ENCODE measurements at regions not wholly inside any gene's neighbourhood (a gene's known extent, or its start where the extent isn't known, plus 50 kb on each side); places are given as distances from the start of the nearest gene placed in this dataset.

DNA sequence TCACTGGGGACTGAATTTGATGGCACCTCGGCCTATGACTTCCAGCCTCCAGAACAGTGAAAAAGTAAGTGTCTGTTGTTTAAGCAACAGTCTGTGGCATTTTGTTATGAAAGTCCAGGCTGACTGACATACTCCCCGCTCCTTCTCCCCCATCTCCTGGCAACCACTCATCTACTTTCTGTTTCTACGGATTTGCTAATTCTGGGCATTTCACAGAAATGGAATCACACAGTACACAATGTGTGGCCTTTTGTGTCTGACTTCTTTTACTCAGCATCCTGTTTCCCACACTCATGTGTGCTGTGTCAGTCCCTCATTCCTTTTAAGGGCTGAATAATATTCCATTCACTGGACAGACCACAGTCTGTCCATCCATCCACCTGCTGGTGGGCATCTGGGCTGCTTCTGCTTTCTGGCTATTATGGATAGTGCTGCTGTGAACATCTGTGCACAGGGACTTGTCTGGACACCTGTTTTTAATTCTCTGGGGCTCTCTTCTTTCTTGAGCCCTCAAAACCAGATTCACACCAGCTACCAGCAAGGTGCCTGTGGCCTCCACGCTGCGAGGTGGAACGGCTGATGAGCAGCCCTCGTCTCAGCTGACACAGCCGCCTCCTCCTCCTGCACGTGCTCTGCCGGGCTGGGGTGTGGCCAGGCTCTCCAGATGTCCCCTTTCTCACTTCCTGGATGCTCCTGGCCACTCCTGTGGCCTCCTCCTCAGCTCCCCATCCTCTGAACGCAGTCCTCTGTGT is 333.1 kb downstream of the CTTN start:
- Histone ChIP-seq H3K9me2 (replicated peaks; ENCODE audit: insufficient read depth, low read length) (no peaks in the 10 kb centered on the region), H4K20me1 (ENCODE audit: insufficient read depth, low read depth, low read length) (no peaks in the 10 kb centered on the region), H3K4me3 (ENCODE audit: low read length) (no peak overlapping the region), H3K36me3 (ENCODE audit: insufficient read depth, low read length) (no peaks in the 10 kb centered on the region), H3K27me3 (ENCODE audit: low read length) (no peaks in the 10 kb centered on the region), H3K9ac (ENCODE audit: low read length) (no peak overlapping the region), H3K4me1 (ENCODE audit: low read length) (no peaks in the 10 kb centered on the region), H3K79me2 (ENCODE audit: low read length) (no peaks in the 10 kb centered on the region), H3K9me3 (ENCODE audit: low read length) (no peaks in the 10 kb centered on the region), H2AFZ (ENCODE audit: low read length) (no peak overlapping the region), H3K4me2 (ENCODE audit: low read depth, low read length, poor library complexity, severe bottlenecking) (no peak overlapping the region), H3K27ac (ENCODE audit: low read length) (no peak overlapping the region)
- DNase-seq, result no peak

DNA sequence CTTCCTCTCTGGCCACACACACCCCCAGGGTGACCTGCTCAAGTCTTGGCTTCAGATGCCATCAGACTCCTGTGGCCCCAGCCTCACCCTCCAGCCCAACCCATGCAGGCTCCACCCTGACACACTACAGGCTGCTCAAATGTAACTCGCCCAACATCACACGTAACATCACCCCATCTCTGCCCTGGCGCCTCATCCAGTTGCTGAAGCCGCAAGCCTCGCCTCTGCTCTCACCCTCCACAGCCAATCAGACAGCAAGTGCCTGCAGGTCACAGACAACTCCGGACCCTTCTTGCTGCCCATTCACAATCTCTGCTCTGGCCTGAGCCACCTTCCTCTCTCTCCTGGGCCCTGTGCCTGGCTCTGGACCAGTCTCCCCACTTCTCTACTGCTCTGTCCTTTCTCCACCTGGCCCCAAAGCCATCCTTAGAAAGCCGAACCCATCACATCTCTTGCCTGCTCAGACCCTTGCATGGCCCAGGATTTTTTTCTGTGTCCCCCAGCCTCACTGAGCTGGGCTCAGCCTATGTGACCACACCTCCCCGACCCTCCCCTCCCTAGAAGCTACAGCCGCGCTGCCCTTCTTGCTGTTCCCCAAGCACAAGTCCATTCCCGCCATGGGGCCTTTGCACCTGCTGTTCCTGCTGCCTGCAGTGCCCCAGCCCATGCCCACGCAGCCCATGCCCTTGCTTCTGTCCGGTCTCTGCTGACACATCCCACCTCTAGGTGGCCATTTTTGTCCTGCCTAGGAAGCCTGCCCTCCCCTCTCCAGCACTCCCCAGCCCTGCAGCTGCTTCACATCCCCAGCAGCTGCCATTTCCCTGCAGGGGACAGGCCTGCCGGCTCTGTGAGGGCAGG is 333.9 kb downstream of the CTTN start:
- Histone ChIP-seq H3K9ac (ENCODE audit: low read length) (no peak overlapping the region), H3K4me2 (ENCODE audit: low read depth, low read length, poor library complexity, severe bottlenecking) (no peak overlapping the region), H3K9me3 (ENCODE audit: low read length) (no peaks in the 10 kb centered on the region), H4K20me1 (ENCODE audit: insufficient read depth, low read depth, low read length) (no peaks in the 10 kb centered on the region), H3K36me3 (ENCODE audit: insufficient read depth, low read length) (no peaks in the 10 kb centered on the region), H3K4me3 (ENCODE audit: low read length) (no peak overlapping the region), H3K9me2 (replicated peaks; ENCODE audit: insufficient read depth, low read length) (no peaks in the 10 kb centered on the region), H3K79me2 (ENCODE audit: low read length) (no peaks in the 10 kb centered on the region), H3K27me3 (ENCODE audit: low read length) (no peaks in the 10 kb centered on the region), H3K27ac (ENCODE audit: low read length) (no peak overlapping the region), H2AFZ (ENCODE audit: low read length) (no peak overlapping the region), H3K4me1 (ENCODE audit: low read length) (no peaks in the 10 kb centered on the region)
- no peak for DNase-seq

DNA sequence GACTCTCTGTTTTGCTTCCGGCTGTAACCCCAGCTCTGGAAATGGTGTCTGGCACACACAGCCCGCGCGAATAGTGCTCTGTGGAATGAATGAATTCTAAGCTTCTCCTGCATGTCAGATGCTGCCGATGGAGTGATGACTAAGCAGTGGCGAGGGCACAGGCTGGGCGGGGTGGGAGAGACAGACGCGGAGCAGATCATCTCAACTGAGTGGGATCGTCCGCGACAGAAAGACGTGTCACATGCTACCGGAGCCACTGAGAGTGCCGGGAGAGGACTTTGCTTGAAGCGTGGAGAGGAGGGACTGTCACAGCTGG is 334.5 kb downstream of the CTTN start:
- H3K9me2 ChIP-seq (replicated peaks; ENCODE audit: insufficient read depth, low read length), result no peaks in the 10 kb centered on the region
- no peaks in the 10 kb centered on the region for H4K20me1 ChIP-seq (ENCODE audit: insufficient read depth, low read depth, low read length)
- no peak overlapping the region for H3K4me3 ChIP-seq (ENCODE audit: low read length)
- no peak overlapping the region for H3K9ac ChIP-seq (ENCODE audit: low read length)
- no peaks in the 10 kb centered on the region for H3K4me1 ChIP-seq (ENCODE audit: low read length)
- H3K27ac ChIP-seq (ENCODE audit: low read length), result no peak overlapping the region
- DNase-seq, result no peak
- H2AFZ ChIP-seq (ENCODE audit: low read length), result no peak overlapping the region
- H3K27me3 ChIP-seq (ENCODE audit: low read length), result no peaks in the 10 kb centered on the region
- no peaks in the 10 kb centered on the region for H3K9me3 ChIP-seq (ENCODE audit: low read length)
- no peaks in the 10 kb centered on the region for H3K79me2 ChIP-seq (ENCODE audit: low read length)
- no peak overlapping the region for H3K4me2 ChIP-seq (ENCODE audit: low read depth, low read length, poor library complexity, severe bottlenecking)
- no peaks in the 10 kb centered on the region for H3K36me3 ChIP-seq (ENCODE audit: insufficient read depth, low read length)

DNA sequence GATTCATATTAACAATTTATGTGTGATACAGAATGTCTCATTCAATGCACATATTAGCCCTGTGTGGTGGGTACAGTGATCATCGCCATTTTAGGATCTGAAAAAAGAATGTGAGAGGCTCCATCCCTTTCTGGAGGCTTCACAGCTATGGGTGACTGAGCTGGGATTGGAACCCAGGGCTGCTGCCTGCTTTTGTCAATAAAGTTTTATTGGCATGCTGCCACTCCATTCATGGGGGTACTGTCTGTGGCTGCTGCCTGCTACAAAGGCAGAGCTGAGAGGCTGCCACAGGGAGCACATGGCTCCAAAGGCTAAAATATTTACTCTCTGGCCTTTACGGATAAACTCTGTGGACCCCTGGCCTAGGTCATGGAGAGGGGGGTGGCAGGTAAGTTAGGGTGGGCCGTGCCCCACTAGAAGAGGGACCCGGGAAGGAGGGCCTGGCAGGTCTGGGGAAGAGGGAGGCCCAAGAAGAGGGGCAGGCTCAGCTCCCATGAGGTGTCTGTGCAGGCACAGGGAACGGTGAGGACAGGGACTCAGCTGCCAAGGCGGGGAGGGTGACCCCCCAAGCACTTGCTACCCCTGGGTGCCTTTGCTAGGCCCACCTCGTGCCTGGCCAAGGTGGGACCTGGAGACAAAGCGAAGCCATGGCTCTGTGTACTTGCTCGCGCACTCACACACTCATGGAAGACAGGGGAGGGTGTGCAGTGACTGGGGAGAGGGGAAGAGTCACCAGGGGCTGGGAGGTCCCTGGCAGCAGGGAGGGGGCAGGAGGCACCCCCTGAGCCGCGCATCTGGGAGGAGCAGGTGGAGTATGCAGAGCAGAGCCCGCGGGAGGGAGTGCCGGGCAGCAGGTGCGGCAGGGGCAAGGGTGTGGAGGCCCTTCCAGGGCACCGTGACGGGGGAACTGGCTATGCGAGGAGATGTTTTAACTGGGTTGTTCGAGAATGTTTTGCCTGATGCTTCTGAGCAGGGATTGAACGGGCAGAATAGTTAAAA is 335.3 kb downstream of the CTTN start:
- no peak for DNase-seq
- Histone ChIP-seq H3K9ac (ENCODE audit: low read length) (no peak overlapping the region), H4K20me1 (ENCODE audit: insufficient read depth, low read depth, low read length) (no peaks in the 10 kb centered on the region), H3K4me1 (ENCODE audit: low read length) (no peaks in the 10 kb centered on the region), H3K4me3 (ENCODE audit: low read length) (no peak overlapping the region), H3K79me2 (ENCODE audit: low read length) (no peaks in the 10 kb centered on the region), H3K4me2 (ENCODE audit: low read depth, low read length, poor library complexity, severe bottlenecking) (no peak overlapping the region), H3K36me3 (ENCODE audit: insufficient read depth, low read length) (no peaks in the 10 kb centered on the region), H3K27me3 (ENCODE audit: low read length) (no peaks in the 10 kb centered on the region), H3K9me2 (replicated peaks; ENCODE audit: insufficient read depth, low read length) (no peaks in the 10 kb centered on the region), H3K9me3 (ENCODE audit: low read length) (no peaks in the 10 kb centered on the region), H3K27ac (ENCODE audit: low read length) (no peak overlapping the region), H2AFZ (ENCODE audit: low read length) (no peak overlapping the region)

DNA sequence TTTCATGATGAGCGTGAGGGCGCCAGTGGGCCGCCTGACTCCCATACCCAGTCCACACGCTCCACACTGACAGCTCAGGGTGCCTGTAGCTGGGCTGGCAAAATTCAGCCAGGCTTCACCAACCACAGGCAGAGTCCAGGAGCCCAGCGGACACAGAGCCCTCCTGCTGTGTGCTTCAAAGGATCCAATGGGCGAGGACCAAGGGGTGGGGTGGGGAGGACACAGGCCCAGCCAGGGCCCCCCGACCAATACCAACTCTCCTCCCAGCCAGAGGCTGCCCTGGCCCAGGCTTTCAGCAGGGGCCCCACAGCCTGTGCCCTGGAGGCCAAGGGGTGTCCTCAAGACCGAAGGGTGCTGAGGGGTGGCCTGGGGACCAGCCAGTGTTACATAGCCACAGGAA is 336.1 kb downstream of the CTTN start:
- Histone ChIP-seq H3K79me2 (ENCODE audit: low read length) (no peaks in the 10 kb centered on the region), H3K36me3 (ENCODE audit: insufficient read depth, low read length) (no peaks in the 10 kb centered on the region), H2AFZ (ENCODE audit: low read length) (no peak overlapping the region), H4K20me1 (ENCODE audit: insufficient read depth, low read depth, low read length) (no peaks in the 10 kb centered on the region), H3K4me1 (ENCODE audit: low read length) (no peaks in the 10 kb centered on the region), H3K9me3 (ENCODE audit: low read length) (no peaks in the 10 kb centered on the region), H3K27ac (ENCODE audit: low read length) (no peak overlapping the region), H3K9ac (ENCODE audit: low read length) (no peak overlapping the region), H3K4me2 (ENCODE audit: low read depth, low read length, poor library complexity, severe bottlenecking) (no peak overlapping the region), H3K9me2 (replicated peaks; ENCODE audit: insufficient read depth, low read length) (no peaks in the 10 kb centered on the region), H3K4me3 (ENCODE audit: low read length) (no peak overlapping the region), H3K27me3 (ENCODE audit: low read length) (no peaks in the 10 kb centered on the region)
- DNase-seq, result no peak

DNA sequence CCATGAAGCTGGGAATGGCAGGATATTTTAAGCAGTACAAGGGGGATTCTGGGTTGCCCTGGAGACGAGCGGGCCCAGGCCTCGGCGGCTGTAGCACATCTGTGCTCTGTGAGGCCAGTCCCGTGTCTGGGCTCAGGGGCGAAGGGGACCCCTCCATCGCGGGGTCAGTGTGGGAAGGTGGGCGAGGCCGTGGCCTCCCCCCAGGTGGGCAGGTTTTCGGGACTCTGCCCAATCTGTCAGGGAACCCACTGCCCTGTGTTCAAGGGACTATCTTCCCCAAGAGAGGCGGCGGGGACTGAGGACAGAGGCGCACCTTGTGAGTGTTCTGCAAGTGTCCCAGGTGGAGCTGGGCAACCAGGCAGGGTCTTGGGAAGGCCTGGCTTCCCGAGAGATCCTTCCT is 336.6 kb downstream of the CTTN start:
- Histone ChIP-seq H3K27ac (ENCODE audit: low read length) (no peak overlapping the region), H4K20me1 (ENCODE audit: insufficient read depth, low read depth, low read length) (no peaks in the 10 kb centered on the region), H3K27me3 (ENCODE audit: low read length) (no peaks in the 10 kb centered on the region), H3K36me3 (ENCODE audit: insufficient read depth, low read length) (no peaks in the 10 kb centered on the region), H3K79me2 (ENCODE audit: low read length) (no peaks in the 10 kb centered on the region), H3K9me2 (replicated peaks; ENCODE audit: insufficient read depth, low read length) (no peaks in the 10 kb centered on the region), H2AFZ (ENCODE audit: low read length) (no peak overlapping the region), H3K4me1 (ENCODE audit: low read length) (no peaks in the 10 kb centered on the region), H3K9me3 (ENCODE audit: low read length) (no peaks in the 10 kb centered on the region), H3K4me3 (ENCODE audit: low read length) (no peak overlapping the region), H3K4me2 (ENCODE audit: low read depth, low read length, poor library complexity, severe bottlenecking) (no peak overlapping the region), H3K9ac (ENCODE audit: low read length) (no peak overlapping the region)
- DNase-seq, result no peak

DNA sequence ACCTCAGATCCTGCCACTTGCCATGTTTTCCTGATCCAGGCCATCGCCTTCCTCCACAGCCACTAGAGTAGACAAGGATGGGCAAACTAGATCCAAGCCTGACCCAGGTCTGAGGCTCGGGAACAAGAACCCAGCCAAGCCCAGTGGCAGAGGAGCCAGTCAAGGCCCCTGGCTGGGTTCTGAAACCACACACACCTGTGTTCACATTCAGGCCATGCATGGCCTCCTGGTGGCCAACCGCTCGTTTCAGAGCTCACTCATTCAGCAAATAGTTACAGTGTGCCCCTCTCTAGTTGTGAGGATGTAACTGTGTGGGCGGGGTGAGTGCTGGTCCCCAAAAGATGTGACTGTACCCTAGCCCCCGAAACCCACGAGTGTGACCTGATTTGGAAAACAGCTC is 337.6 kb downstream of the CTTN start:
- Histone ChIP-seq H3K27me3 (ENCODE audit: low read length) (no peaks in the 10 kb centered on the region), H3K79me2 (ENCODE audit: low read length) (no peaks in the 10 kb centered on the region), H3K4me2 (ENCODE audit: low read depth, low read length, poor library complexity, severe bottlenecking) (no peak overlapping the region), H3K36me3 (ENCODE audit: insufficient read depth, low read length) (no peaks in the 10 kb centered on the region), H3K9me3 (ENCODE audit: low read length) (no peaks in the 10 kb centered on the region), H3K9ac (ENCODE audit: low read length) (no peak overlapping the region), H3K4me1 (ENCODE audit: low read length) (no peaks in the 10 kb centered on the region), H4K20me1 (ENCODE audit: insufficient read depth, low read depth, low read length) (no peaks in the 10 kb centered on the region), H3K27ac (ENCODE audit: low read length) (no peak overlapping the region), H2AFZ (ENCODE audit: low read length) (no peak overlapping the region), H3K4me3 (ENCODE audit: low read length) (no peak overlapping the region), H3K9me2 (replicated peaks; ENCODE audit: insufficient read depth, low read length) (no peaks in the 10 kb centered on the region)
- no peak for DNase-seq

DNA sequence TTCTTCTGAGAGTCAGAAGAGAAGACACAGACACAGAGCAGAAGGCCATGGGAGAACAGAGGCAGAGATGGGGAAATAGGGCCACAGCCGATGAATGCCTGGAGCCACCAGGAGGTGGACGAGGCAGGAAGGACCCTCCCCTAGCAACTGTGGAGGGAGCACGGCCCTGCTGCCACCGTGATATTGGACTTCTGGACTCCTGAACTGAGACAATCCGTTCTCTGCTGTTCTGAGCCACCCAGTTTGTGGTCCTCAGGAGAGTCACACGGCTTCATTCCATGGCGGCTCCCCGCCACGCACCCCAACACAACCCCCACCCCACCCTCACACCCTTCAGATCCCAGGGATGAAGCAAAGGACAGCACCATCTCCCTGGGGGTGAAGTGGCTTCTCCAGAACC is 338.1 kb downstream of the CTTN start:
- no peaks in the 10 kb centered on the region for H3K9me2 ChIP-seq (replicated peaks; ENCODE audit: insufficient read depth, low read length)
- no peak overlapping the region for H2AFZ ChIP-seq (ENCODE audit: low read length)
- no peak overlapping the region for H3K4me2 ChIP-seq (ENCODE audit: low read depth, low read length, poor library complexity, severe bottlenecking)
- no peaks in the 10 kb centered on the region for H3K27me3 ChIP-seq (ENCODE audit: low read length)
- no peak overlapping the region for H3K4me3 ChIP-seq (ENCODE audit: low read length)
- H3K79me2 ChIP-seq (ENCODE audit: low read length), result no peaks in the 10 kb centered on the region
- no peaks in the 10 kb centered on the region for H3K4me1 ChIP-seq (ENCODE audit: low read length)
- H4K20me1 ChIP-seq (ENCODE audit: insufficient read depth, low read depth, low read length), result no peaks in the 10 kb centered on the region
- no peaks in the 10 kb centered on the region for H3K9me3 ChIP-seq (ENCODE audit: low read length)
- no peaks in the 10 kb centered on the region for H3K36me3 ChIP-seq (ENCODE audit: insufficient read depth, low read length)
- H3K27ac ChIP-seq (ENCODE audit: low read length), result no peak overlapping the region
- no peak for DNase-seq
- H3K9ac ChIP-seq (ENCODE audit: low read length), result no peak overlapping the region

Data from Karpas-422 (cell line).